ENCODE measurements at regions not wholly inside any gene's neighbourhood (a gene's known extent, or its start where the extent isn't known, plus 50 kb on each side); places are given as distances from the start of the nearest gene placed in this dataset.

- TF ChIP-seq TAF1 (IDR thresholded peaks at IDR 0.05; ENCODE audit: borderline replicate concordance, insufficient read depth, low read length) (no peak), POLR2AphosphoS5 (IDR thresholded peaks at IDR 0.05; ENCODE audit: low read depth, low read length) (no peak), SIN3A (IDR thresholded peaks at IDR 0.05; ENCODE audit: borderline replicate concordance, insufficient read depth, low read length) (no peak), FOXP2 (optimal IDR thresholded peaks at IDR 0.05; ENCODE audit: borderline replicate concordance, extremely low read depth, extremely low read length, insufficient read depth) (no peak)
- TF ChIP-seq, protein P1, sequence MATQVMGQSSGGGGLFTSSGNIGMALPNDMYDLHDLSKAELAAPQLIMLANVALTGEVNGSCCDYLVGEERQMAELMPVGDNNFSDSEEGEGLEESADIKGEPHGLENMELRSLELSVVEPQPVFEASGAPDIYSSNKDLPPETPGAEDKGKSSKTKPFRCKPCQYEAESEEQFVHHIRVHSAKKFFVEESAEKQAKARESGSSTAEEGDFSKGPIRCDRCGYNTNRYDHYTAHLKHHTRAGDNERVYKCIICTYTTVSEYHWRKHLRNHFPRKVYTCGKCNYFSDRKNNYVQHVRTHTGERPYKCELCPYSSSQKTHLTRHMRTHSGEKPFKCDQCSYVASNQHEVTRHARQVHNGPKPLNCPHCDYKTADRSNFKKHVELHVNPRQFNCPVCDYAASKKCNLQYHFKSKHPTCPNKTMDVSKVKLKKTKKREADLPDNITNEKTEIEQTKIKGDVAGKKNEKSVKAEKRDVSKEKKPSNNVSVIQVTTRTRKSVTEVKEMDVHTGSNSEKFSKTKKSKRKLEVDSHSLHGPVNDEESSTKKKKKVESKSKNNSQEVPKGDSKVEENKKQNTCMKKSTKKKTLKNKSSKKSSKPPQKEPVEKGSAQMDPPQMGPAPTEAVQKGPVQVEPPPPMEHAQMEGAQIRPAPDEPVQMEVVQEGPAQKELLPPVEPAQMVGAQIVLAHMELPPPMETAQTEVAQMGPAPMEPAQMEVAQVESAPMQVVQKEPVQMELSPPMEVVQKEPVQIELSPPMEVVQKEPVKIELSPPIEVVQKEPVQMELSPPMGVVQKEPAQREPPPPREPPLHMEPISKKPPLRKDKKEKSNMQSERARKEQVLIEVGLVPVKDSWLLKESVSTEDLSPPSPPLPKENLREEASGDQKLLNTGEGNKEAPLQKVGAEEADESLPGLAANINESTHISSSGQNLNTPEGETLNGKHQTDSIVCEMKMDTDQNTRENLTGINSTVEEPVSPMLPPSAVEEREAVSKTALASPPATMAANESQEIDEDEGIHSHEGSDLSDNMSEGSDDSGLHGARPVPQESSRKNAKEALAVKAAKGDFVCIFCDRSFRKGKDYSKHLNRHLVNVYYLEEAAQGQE (IDR thresholded peaks at IDR 0.05; ENCODE audit: insufficient read depth in 1 of 2, low read depth in 2 of 2, low read length in 2 of 2): no peak
Measured at GRCh38 chr14:86541972-86542371, 1012.0 kb downstream of the FLRT2 start.

DNA sequence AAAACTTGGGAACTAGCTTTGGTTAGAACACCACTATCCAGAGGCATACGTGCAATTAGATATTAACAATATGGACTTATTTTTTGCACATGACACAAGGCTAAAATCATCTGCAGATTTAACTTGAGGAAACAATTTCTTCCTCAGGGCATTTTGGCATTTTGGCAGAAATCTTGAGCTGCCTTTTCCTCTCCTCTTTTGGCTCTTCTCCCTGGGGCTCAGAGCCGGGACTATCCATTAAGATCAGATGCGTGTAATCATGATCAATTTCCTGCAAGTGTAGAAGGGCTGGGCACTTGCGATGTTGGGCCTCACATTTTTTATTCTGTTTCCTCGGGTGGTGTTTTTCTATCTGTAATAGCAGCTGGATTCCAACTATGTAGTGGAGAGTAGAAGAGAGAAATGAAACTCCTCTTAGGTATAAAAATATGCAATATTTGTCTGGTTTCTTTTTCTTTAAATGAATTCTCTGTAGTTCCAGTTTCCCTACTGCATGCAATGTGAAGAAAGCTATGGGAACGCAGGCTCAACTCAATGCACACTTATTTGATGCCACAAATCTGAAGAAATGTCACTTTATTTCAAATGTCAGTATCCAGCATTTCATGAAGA is 1010.8 kb downstream of the FLRT2 start:
- TF ChIP-seq, protein P1 (IDR thresholded peaks at IDR 0.05; ENCODE audit: insufficient read depth in 1 of 2, low read depth in 2 of 2, low read length in 2 of 2): no peak
- no peak for TF ChIP-seq SIN3A (IDR thresholded peaks at IDR 0.05; ENCODE audit: borderline replicate concordance, insufficient read depth, low read length)
- no peak for TF ChIP-seq POLR2AphosphoS5 (IDR thresholded peaks at IDR 0.05; ENCODE audit: low read depth, low read length)

DNA sequence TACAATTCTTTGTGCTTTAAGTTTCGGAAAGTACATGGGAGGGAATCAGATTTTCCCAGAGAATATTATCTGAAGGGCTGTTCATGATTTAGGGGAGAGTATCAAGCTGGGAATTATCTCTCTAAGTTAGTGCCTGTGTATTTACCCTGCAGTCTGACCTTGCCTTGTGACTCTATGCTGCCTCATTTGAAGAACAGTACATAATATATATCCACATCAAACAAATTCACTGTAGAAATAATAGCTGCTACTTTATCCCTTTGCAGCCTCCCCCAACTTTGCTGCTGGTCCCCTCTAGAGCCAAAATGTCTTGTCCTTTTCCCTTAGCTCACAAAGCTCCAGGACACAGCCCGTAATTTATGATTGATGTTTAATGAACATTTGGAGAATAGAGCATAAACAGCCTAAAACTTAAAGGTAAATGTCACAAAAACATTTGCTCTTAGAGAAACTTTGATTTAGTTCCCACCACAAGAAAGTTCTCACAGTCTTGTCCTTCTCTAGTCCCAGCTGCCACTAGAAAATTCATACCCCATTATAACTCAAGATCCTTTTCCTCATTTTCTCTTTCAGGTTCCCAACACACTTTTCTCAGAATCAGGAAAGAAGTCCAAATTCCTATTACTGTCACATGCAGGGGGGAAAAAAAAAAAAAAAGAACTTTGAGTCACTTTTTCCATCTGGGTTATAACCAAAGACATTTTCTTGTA is 1009.6 kb downstream of the FLRT2 start:
- TF ChIP-seq TAF1 (IDR thresholded peaks at IDR 0.05; ENCODE audit: borderline replicate concordance, insufficient read depth, low read length): no peak
- TF ChIP-seq SIN3A (IDR thresholded peaks at IDR 0.05; ENCODE audit: borderline replicate concordance, insufficient read depth, low read length): no peak
- no peak for TF ChIP-seq FOXP2 (optimal IDR thresholded peaks at IDR 0.05; ENCODE audit: borderline replicate concordance, extremely low read depth, extremely low read length, insufficient read depth)
- TF ChIP-seq, protein P1 (IDR thresholded peaks at IDR 0.05; ENCODE audit: insufficient read depth in 1 of 2, low read depth in 2 of 2, low read length in 2 of 2): no peak
- no peak for TF ChIP-seq POLR2AphosphoS5 (IDR thresholded peaks at IDR 0.05; ENCODE audit: low read depth, low read length)

- TF ChIP-seq TAF1 (IDR thresholded peaks at IDR 0.05; ENCODE audit: borderline replicate concordance, insufficient read depth, low read length): no peak
- no peak for TF ChIP-seq SIN3A (IDR thresholded peaks at IDR 0.05; ENCODE audit: borderline replicate concordance, insufficient read depth, low read length)
- TF ChIP-seq POLR2AphosphoS5 (IDR thresholded peaks at IDR 0.05; ENCODE audit: low read depth, low read length): no peak
- TF ChIP-seq, protein P1 (IDR thresholded peaks at IDR 0.05; ENCODE audit: insufficient read depth in 1 of 2, low read depth in 2 of 2, low read length in 2 of 2): no peak
- no peak for TF ChIP-seq FOXP2 (optimal IDR thresholded peaks at IDR 0.05; ENCODE audit: borderline replicate concordance, extremely low read depth, extremely low read length, insufficient read depth)
Measured at GRCh38 chr14:86533834-86534233, 1003.9 kb downstream of the FLRT2 start.

Measured in PFSK-1 (cell line).